HFF-Myc (cell line): ENCODE measurements at regions not wholly inside any gene's neighbourhood (a gene's known extent, or its start where the extent isn't known, plus 50 kb on each side); places are given as distances from the start of the nearest gene placed in this dataset.

Source experiments
- DNase-seq: peaks from one replicate; pipeline ENCODE4 v3.0.0-alpha.2; 2011; ENCODE audit warnings: low read depth; ENCODE audit errors: extremely low read depth
- H3K4me3 ChIP-seq: replicated peaks from 2 replicates; pipeline ENCODE4 v1.5.1; 2011; ENCODE audit warnings: low read depth, mild to moderate bottlenecking, control low read depth, low read length
- TF ChIP-seq, protein P1 (sequence below): IDR thresholded peaks from 2 replicates; pipeline ENCODE4 v1.5.1; 2012; ENCODE audit warnings: mild to moderate bottlenecking, low read depth, low read length, control low read depth; ENCODE audit errors: missing control alignments

DNA sequence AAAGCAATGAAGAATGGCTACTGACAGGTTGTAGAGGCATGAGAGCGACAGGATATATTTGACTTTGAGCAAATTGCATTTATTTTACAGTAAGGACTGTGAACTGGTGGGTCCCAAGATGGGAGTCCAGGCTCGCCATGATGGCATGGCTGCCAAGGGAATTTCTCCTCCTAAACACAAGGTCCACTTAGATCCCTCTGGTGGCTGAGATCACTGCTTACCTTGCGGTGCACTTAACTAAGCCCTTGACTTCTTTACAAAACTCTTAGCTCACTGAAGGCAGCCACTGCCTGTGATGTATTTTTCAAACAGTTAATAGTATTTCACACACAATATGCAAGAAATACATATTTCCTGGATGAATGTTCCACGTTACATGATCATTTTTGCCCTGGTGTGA lies 50.3 kb upstream of the SORBS2 start:
- H3K4me3 ChIP-seq = no peak overlapping the region
- no peak for DNase-seq
- TF ChIP-seq, protein P1, sequence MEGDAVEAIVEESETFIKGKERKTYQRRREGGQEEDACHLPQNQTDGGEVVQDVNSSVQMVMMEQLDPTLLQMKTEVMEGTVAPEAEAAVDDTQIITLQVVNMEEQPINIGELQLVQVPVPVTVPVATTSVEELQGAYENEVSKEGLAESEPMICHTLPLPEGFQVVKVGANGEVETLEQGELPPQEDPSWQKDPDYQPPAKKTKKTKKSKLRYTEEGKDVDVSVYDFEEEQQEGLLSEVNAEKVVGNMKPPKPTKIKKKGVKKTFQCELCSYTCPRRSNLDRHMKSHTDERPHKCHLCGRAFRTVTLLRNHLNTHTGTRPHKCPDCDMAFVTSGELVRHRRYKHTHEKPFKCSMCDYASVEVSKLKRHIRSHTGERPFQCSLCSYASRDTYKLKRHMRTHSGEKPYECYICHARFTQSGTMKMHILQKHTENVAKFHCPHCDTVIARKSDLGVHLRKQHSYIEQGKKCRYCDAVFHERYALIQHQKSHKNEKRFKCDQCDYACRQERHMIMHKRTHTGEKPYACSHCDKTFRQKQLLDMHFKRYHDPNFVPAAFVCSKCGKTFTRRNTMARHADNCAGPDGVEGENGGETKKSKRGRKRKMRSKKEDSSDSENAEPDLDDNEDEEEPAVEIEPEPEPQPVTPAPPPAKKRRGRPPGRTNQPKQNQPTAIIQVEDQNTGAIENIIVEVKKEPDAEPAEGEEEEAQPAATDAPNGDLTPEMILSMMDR = no peak

DNA sequence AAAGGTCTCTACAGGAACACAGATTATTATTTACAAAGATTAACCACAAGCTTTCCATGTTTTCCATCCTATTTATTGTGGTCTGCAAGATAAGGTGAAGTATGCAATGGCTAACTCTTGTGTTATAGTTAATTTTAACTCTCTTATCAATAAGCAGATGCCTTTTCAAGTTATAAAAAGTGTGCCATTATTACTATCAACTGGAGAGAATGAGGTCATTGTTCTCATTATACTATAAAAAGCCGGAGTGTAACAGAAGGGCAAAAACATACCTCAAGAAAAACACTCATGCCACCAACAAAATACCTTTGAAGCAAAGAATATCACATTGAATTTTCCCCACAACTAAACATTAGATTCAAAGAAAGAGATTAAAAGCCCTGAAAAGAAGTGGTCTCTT lies 52.0 kb upstream of the SORBS2 start:
- TF ChIP-seq, protein P1 = no peak
- no peak for DNase-seq
- no peak overlapping the region for H3K4me3 ChIP-seq

DNA sequence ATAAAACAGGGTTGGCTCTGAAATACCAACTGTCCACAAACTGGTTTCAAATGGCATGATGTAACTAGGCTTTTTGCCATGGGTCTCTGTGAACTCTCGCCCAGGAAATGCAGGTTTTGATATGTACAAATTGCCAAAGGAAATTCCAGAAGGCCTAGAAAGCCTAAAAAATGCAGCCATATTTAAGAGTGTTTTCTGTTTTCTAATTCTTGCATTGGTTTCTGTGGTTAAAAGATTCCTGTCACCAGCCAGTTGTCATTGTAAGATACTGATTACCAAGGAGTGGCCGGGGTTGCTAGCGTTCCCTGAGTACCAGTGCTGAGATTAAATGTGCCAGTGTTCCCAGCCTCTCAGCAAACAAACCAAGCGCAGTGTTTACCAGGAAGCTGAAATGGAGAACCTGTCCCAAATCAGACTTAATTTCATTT lies 53.9 kb upstream of the SORBS2 start:
- no peak for DNase-seq
- TF ChIP-seq, protein P1 = no peak
- no peak overlapping the region for H3K4me3 ChIP-seq

DNA sequence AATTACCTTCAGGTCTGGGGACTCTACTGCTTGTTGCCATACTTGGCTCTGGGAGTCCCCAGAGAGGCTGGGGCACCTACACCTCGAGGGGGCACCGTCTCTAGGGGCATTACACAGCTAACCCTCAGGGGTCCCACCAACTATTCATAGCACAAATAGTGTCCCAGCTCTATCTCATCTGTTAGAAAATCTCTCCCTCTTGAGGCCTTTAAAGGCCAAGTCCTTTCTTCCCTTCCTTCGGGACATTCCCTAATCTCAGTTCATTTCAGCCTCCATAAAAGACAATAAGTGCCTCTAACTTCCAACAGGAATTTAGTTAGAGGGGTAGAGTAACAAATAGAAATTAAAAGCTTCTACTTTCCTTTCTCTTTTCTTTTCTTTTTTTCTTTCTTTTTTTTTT lies 55.8 kb upstream of the SORBS2 start:
- TF ChIP-seq, protein P1 = no peak
- no peak overlapping the region for H3K4me3 ChIP-seq
- no peak for DNase-seq

DNA sequence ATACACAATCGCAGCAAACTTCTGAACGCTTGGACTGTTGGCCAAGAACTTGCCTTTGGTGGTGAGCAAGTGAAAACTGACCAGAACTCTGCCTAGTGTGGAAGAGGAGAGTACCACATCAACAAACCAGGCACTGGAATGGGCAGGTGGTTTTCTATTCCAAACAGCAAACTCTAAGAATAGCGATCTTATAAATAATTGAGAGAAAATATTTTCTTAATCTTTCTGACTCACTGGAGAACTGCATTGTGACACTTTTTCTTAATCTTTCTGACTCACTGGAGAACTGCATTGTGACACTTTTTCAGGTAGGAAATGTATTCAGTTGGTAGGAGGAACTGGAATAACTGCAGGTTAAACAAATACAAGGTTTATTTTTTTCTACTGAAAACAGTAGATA lies 57.0 kb upstream of the SORBS2 start:
- no peak for DNase-seq
- TF ChIP-seq, protein P1 = no peak
- no peak overlapping the region for H3K4me3 ChIP-seq

DNA sequence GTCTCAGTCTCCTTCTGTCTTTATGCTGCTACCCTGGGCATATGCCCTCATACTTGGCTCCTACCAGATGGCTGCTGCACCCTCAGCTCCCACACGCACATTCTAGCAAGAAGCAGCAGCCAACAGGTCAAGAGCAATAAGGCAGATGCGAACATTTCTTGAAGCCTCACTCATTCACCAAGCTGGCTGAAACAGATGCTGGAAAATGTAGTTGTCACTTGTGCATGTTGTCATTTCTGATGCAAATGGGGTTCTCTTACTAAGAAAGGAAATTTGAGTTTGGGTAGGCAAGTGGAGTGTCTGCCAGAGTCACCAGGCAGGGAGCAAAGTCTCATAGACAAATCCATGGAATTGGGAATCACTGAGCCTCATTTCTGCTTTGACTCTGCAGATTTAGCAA lies 57.4 kb upstream of the SORBS2 start:
- TF ChIP-seq, protein P1 = no peak
- no peak overlapping the region for H3K4me3 ChIP-seq
- no peak for DNase-seq

DNA sequence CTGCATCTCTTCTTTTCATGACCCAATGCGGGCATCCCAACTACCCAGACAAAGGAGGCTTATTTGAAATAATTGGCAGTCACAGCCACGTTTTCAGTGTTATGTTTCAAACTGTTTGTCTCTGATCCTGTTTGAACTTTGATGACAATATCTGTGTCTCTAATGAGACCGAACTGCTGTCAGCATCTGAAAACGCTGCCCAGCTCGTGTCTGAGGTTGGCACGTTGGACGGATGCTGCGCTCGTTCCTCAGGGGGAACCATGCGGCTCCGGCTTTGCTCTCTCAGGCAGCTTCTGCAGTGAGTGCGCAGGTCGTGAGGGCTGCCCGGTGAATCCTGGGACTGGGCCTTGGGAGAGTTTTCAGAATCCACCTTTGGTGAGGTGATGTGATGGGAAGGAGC lies 58.4 kb upstream of the SORBS2 start:
- no peak overlapping the region for H3K4me3 ChIP-seq
- no peak for DNase-seq

More for the DNA sequence above, 58.4 kb upstream of the SORBS2 start:
- TF ChIP-seq, protein P1 = no peak
